OCI-LY3 (cell line): ENCODE measurements at regions not wholly inside any gene's neighbourhood (a gene's known extent, or its start where the extent isn't known, plus 50 kb on each side); places are given as distances from the start of the nearest gene placed in this dataset.
"Not testable (repeated sequence)": the region's sequence is repeated elsewhere in the genome, so short reads cannot be mapped to it uniquely, and the experiment has no call there.

Experiments
- H2AFZ ChIP-seq: fragments of 200-600, 300-600 bp; shearing (Covaris generic); 2 replicates; pipeline ENCODE4 v1.6.0; 2014; ENCODE audit warnings: antibody characterized with exemption, low read depth, low read length
- H3K27ac ChIP-seq: fragments of 200-600, 300-600 bp; sonication (generic); 2 replicates; pipeline ENCODE4 v1.5.1; 2014; ENCODE audit warnings: mild to moderate bottlenecking, low read length, moderate library complexity, mixed read lengths
- H3K27me3 ChIP-seq: fragments of 200-600, 300-600 bp; sonication (generic); 2 replicates; pipeline ENCODE4 v1.6.1; 2014; ENCODE audit warnings: low read depth, low read length, mixed read lengths
- H3K36me3 ChIP-seq: fragments of 200-600, 300-600 bp; sonication (generic); replicated peaks from 2 replicates; pipeline ENCODE3; 2014; ENCODE audit warnings: low read depth, low read length, mixed read lengths
- H3K4me1 ChIP-seq: fragments of 300-600, 200-600 bp; sonication (generic); 2 replicates; pipeline ENCODE4 v1.6.1; 2014; ENCODE audit warnings: low read length, mixed read lengths
- H3K4me2 ChIP-seq: fragments of 200-600, 300-600 bp; sonication (generic); 2 replicates; pipeline ENCODE4 v1.6.1; 2014; ENCODE audit warnings: low read length, mixed read lengths
- H3K4me3 ChIP-seq: fragments of 300-600, 200-600 bp; sonication (generic); 2 replicates; pipeline ENCODE4 v1.5.1; 2014; ENCODE audit warnings: antibody characterized with exemption, mild to moderate bottlenecking, low read length, moderate library complexity
- H3K79me2 ChIP-seq: fragments of 300-600, 200-600 bp; shearing (Covaris generic); 2 replicates; pipeline ENCODE4 v1.6.1; 2014; ENCODE audit warnings: mild to moderate bottlenecking, low read length, mixed read lengths
- H3K9ac ChIP-seq: fragments of 300-600, 200-600 bp; shearing (Covaris generic); 2 replicates; pipeline ENCODE4 v1.6.0; 2014; ENCODE audit warnings: mild to moderate bottlenecking, low read length, moderate library complexity
- H3K9me3 ChIP-seq: fragments of 200-600, 300-600 bp; shearing (Covaris generic); 2 replicates; pipeline ENCODE4 v1.6.1; 2014; ENCODE audit warnings: low read length, mixed read lengths; ENCODE audit not compliant: insufficient read depth
- H4K20me1 ChIP-seq: fragments of 200-600, 300-600 bp; sonication (generic); 2 replicates; pipeline ENCODE4 v1.6.1; 2016; ENCODE audit warnings: low read length, mixed read lengths; ENCODE audit not compliant: insufficient read depth
- CTCF ChIP-seq: fragments of 200-600, 300-600 bp; sonication (generic); IDR thresholded peaks from 2 replicates; pipeline ENCODE4 v1.5.1; 2014; ENCODE audit warnings: antibody characterized with exemption, low read length, low read depth
- EZH2phosphoT487 ChIP-seq: fragments of 200-600 bp; shearing (Covaris generic); IDR thresholded peaks from 2 replicates; pipeline ENCODE4 v1.6.1; 2018; ENCODE audit warnings: antibody characterized with exemption, mixed run types, low read depth

- Histone ChIP-seq H3K36me3 (no peaks in the 10 kb centered on the region), H3K27ac (no peak overlapping the region), H3K4me3 (no peak overlapping the region), H3K4me2 (no peak overlapping the region), H3K4me1 (no peaks in the 10 kb centered on the region), H3K27me3 (no peaks in the 10 kb centered on the region), H3K9me3 (no peaks in the 10 kb centered on the region), H2AFZ (no peak overlapping the region), H3K79me2 (no peaks in the 10 kb centered on the region), H3K9ac (no peak overlapping the region), H4K20me1 (no peaks in the 10 kb centered on the region)
- TF ChIP-seq CTCF = no peak
- no peak for TF ChIP-seq EZH2phosphoT487
These were observed 827.7 kb downstream of the TNS3 start for GRCh38 chr7:46754140-46754720.

- TF ChIP-seq CTCF = no peak
- TF ChIP-seq EZH2phosphoT487 = no peak
- H3K4me3 ChIP-seq = no peak overlapping the region
- H3K27me3 ChIP-seq = no peaks in the 10 kb centered on the region
- no peak overlapping the region for H3K9ac ChIP-seq
- no peak overlapping the region for H3K27ac ChIP-seq
- no peak overlapping the region for H2AFZ ChIP-seq
- no peaks in the 10 kb centered on the region for H3K9me3 ChIP-seq
- H3K4me2 ChIP-seq = no peak overlapping the region
- no peaks in the 10 kb centered on the region for H3K36me3 ChIP-seq
- H4K20me1 ChIP-seq = no peaks in the 10 kb centered on the region
- no peaks in the 10 kb centered on the region for H3K4me1 ChIP-seq
- no peaks in the 10 kb centered on the region for H3K79me2 ChIP-seq
These were observed 828.2 kb downstream of the TNS3 start for GRCh38 chr7:46753662-46754061.

GRCh38 chr7:46752881-46753366 is 829.0 kb downstream of the TNS3 start:
- H4K20me1 ChIP-seq = no peaks in the 10 kb centered on the region
- TF ChIP-seq CTCF (no peak), EZH2phosphoT487 (no peak)
- H3K9me3 ChIP-seq = no peaks in the 10 kb centered on the region
- no peaks in the 10 kb centered on the region for H3K36me3 ChIP-seq
- H3K4me2 ChIP-seq = no peak overlapping the region
- H3K27ac ChIP-seq = no peak overlapping the region
- H3K4me3 ChIP-seq = no peak overlapping the region
- no peak overlapping the region for H2AFZ ChIP-seq
- H3K9ac ChIP-seq = no peak overlapping the region
- H3K79me2 ChIP-seq = no peaks in the 10 kb centered on the region
- H3K27me3 ChIP-seq = no peaks in the 10 kb centered on the region
- no peaks in the 10 kb centered on the region for H3K4me1 ChIP-seq

GRCh38 chr7:46751927-46752723 is 829.8 kb downstream of the TNS3 start:
- H3K79me2 ChIP-seq, H3K9me3 ChIP-seq, H2AFZ ChIP-seq, H3K4me1 ChIP-seq, H3K4me3 ChIP-seq, H3K9ac ChIP-seq, H3K27ac ChIP-seq, H3K4me2 ChIP-seq, H3K36me3 ChIP-seq, H4K20me1 ChIP-seq, H3K27me3 ChIP-seq: not testable (repeated sequence)
